GM12878 (cell line): ENCODE measurements at regions not wholly inside any gene's neighbourhood (a gene's known extent, or its start where the extent isn't known, plus 50 kb on each side); places are given as distances from the start of the nearest gene placed in this dataset. TPM values are rescaled to one million over a fixed set of nuclear protein-coding genes. Genes with fewer than 3 reads are reported as not detected.

ENCODE experiments used
- small RNA-seq: library from RNA; depleted of rRNA; stranded (forward); fragments of <200 nt; gene quantifications from one replicate; pipeline ENCODE3, GENCODE V24; 2014

Small RNA genes lying in the stretch of these regions (small RNA-seq; reads per million reads assigned to genes)
- not detected for gene CNN2P11
